HG03457 (cell line): ENCODE measurements at regions not wholly inside any gene's neighbourhood (a gene's known extent, or its start where the extent isn't known, plus 50 kb on each side); places are given as distances from the start of the nearest gene placed in this dataset.
"Not testable (repeated sequence)": the region's sequence is repeated elsewhere in the genome, so short reads cannot be mapped to it uniquely, and the experiment has no call there.

Experiments used
- ATAC-seq: cut with Tn5 transposase; IDR thresholded peaks from one replicate; pipeline ENCODE4 v1.9.1; 2021; ENCODE audit warnings: moderate number of reproducible peaks; ENCODE audit not compliant: unreplicated experiment

DNA sequence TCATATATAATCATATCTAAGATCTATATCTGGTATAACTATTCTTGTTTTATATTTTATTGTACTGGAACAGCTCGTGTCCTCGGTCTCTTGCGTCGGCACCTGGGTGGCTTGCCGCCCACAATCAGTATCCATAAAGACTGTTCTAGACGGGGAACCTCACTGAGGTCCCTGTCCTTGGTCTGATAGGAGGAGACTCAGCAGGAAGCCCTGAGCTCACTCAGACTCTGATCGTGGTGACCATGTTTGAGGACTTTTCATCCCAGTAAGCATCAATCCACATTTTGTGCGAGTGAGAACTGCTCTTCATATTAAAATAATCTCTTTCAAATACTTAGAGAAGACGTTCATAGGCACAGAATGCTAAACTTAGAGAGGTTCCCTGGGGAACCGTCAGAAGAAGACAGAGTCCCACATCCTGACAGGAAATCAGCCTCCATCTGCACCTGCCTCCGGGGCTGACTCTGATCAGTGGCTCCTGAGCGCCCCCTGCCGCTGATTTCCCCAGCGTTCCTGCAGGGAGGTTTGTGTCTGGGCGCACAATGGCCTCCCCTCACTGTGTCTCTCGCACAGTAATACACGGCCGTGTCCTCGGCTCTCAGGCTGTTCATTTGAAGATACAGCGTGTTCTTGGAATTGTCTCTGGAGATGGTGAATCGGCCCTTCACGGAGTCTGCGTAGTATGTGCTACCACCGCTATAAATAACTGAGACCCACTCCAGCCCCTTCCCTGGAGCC is 1065.9 kb downstream of the TMEM121 start:
- ATAC-seq = not testable (repeated sequence)

DNA sequence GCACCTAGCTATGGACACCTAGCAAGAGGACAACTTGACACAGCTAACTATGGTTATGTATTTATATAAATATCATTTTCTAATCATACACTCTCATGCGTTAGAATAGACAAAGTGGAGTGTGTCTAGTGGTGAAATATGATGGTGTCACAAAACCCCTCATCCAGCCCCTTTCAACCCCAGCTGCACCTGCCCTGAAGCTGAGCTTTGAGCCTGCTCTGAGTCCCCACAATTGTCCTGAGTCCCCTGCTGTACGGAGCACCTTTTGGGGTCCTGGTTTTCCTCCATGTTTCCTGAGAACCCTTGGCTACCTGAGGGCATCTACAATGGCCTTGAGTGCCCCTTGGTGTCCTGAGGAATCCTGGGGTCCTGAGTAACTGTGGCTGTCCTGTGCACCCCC is 1072.8 kb downstream of the TMEM121 start:
- ATAC-seq = no peak

DNA sequence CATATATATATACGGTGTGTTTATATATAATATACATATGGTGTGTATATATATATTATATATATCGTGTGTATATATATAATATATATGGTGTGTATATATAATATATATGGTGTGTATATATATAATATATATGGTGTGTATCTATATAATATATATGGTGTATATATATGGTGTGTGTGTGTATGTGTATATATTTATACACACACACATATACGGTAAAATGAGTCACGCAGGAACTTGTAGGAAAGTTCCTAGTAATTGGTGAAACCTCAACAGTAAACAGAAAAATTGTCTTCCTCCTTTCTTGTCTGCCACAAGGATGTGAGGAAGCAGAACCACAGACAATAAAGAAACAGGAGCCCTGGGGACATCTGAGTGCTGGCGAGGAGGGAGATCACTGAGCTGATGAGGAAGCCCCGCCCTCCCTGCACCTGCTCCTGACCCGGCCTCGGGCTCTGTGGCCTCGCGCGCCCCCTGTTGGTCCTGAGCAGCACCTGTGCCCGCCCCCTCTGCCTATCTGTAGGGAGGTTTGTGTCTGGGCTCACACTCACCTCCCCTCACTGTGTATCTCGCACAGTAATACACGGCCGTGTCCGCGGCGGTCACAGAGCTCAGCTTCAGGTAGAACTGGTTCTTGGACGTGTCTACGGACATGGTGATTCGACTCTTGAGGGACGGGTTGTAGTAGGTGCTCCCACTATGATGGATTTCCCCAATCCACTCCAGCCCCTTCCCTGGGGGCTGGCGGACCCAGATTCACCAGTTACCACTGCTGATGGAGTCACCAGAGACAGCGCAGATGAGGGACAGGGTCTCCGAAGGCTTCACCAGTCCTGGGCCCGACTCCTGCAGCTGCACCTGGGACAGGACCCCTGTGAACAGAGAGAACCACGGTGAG is 1079.4 kb downstream of the TMEM121 start:
- no peak for ATAC-seq

DNA sequence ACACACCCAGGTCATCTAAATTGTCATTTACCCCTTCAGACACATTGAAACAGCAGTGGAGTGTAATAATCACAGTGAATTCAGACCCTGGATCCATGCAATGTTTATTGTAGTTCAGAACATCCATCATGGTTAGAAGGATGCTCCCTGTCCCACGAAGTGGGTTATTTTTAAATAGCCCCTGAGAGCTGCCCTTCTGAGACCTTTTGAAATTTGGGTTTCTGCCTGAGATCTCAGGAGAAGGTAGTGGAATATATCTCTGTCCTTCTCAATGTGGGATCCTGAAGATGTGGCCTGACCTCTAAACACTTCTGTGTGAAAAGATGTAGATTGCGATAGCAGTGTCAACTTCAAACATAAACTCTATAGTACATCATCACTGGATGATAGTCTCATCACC is 1080.6 kb downstream of the TMEM121 start:
- no peak for ATAC-seq

DNA sequence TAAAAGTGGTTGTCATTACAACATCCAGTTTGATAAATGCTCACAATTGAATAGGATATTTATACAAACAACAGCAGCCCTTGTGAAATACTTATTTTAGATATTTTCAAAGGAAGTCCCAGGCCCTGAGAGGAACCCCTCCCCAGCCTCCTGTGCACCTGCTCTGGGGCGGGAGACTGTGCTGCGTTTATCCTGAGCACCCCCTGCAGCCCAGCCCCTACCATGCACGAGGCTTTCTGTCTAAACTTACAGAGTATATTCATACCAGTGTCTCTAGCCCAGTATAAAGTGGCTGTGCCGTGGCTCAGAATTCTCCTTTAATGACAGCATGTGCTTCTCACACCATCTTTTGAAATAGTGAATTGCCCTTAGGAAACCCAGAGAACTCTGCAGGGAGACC is 1084.3 kb downstream of the TMEM121 start:
- no peak for ATAC-seq

DNA sequence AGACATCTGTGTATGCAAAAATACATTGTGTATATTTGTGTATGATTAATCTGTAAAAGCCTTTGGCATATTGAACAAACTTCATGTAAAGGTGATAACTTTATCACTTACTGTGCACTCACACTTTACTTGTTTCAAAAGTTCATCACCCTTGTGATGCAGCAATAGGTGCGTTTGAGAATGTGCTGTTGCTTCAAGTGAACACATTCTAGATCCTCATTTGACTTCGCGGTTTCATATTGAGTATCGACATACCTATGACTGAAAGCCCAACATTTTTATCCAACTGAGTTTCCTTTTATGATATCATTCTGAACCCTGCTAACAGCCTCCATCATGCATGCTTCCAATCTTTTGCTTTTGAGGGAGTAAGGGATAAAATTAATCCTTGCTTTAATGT is 1086.9 kb downstream of the TMEM121 start:
- no peak for ATAC-seq

DNA sequence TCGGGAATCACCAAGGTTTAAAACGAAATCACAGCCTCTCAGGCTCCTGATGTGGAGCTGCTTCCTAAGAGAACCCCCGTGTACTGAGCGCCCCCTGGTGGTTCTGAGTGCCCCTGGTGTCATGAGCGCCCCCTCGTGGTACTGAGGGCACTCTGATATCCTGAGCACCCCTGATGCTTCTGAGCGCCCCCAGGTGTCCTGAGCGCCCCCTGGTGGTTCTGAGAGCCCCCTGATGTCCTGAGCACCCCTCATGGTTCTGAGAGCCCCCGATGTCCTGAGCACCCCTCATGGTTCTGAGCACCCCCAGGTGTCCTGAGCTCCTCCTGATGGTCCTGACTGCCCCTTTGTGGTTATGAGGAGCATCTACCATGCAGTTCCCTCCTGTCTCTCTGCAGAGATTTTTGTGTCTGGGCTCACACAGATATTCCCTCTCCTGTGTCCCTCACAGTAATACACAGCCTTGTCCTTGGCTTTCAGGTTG is 1092.1 kb downstream of the TMEM121 start:
- not testable (repeated sequence) for ATAC-seq

DNA sequence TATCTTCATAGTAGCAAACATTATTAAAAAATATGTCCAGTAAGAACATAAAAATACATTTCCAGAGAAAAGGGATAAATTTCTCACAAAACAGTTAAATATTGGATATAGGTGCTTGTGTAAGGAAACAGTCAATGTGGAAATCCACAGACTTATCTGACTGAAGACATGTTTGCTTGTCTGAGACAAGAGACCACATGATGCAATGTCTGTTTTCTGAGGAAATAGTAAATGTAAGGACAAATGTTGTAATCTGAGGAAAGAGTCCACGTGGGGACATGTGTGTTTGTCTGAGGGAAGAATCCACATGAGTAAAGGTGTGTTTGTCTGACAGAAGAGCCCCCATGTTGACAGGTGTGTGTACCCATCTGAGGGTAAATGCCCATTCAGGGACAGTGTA is 1093.2 kb downstream of the TMEM121 start:
- no peak for ATAC-seq

DNA sequence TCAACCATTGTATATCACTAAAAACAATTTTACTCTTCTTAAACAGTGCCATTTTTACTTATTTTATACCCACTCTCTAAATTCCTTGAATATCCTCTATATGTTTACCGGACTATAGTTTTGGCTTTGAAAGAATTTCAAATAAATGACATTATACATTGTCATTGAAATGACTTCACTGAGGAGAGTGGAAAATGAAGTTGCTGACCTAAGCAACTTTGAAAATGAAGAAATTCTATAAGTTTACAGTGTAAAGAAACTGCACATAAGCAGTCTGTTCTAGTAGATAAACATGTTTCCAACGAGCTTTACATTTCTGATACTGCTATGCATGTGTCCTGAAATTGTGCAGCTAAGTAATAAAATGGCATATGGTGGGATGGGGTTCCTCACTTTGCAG is 1094.0 kb downstream of the TMEM121 start:
- ATAC-seq = no peak

DNA sequence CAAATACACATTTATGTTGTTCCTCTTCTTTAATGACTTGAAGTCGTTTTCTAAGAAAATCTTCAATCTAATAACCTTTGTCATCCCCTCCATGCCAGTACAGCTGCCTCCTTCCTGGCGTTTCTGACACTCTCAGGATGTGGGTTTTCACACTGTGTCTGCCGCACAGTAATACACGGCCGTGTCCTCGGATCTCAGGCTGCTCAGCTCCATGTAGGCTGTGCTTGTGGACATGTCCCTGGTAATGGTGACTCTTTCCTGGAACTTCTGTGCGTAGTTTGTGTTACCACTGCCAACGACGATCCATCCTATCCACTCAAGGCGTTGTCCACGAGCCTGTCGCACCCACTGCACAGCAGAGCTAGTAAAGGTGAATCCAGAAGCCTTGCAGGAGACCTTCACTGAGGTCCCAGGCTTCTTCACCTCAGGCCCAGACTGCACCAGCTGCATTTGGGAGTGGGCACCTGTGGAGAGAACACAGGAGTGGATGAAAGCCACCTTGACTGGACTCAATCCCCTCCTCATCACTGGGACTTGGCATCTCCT is 1095.9 kb downstream of the TMEM121 start:
- ATAC-seq = no peak

DNA sequence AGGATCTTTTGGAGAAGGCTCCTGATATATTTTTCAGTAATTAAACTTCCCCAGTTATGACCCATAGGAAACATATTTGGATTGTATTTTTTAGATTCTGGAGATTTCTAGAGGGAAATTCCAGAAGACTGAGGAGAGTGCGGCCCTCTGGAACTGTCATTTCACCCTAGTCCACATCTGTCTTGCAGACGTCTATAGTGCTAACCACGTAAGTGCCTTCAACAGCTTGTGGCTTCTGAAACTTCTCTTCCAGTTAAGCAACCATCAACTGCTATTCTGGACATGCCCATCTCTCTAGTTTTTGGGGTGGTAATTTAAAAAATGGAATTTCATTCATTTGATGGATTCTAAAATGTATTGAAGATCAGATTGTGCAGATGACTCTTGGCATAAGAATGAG is 1098.8 kb downstream of the TMEM121 start:
- no peak for ATAC-seq

DNA sequence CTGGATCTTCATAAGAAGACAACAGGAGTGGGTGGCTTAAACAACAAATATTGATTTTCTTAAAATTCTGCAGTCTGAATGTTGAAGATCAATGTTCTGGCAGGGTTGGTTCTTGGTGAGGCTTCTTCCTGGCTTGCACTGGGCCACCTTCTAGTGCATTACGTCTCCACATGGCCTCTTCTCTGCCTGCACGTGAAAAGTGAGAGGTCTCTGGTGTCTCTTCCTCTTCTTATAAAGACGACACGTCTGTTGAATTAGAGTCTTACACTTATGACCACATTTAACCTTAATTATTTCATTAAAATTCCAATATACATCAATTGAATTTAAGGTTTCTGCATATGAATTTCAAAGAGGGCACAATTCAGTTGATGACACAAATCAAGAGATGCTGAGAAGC is 1100.1 kb downstream of the TMEM121 start:
- not testable (repeated sequence) for ATAC-seq

DNA sequence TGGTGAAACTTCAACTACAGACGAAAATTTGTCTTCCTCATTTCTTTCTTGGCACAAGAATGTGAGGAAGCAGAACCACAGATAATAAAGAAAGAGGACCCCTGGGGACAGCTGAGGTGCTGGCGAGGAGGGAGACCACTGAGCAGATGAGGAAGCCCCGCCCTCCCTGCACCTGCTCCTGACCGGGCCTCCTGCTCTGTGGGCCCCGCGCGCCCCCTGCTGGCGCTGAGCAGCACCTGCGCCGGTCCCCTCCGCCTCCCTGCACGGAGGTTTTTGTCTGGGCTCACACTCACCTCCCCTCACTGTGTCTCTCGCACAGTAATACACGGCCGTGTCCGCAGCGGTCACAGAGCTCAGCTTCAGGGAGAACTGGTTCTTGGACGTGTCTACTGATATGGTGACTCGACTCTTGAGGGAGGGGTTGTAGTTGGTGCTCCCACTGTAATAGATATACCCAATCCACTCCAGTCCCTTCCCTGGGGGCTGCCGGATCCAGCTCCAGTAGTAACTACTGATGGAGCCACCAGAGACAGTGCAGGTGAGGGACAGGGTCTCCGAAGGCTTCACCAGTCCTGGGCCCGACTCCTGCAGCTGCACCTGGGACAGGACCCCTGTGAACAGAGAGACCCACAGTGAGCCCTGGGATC is 1100.7 kb downstream of the TMEM121 start:
- ATAC-seq = not testable (repeated sequence)

DNA sequence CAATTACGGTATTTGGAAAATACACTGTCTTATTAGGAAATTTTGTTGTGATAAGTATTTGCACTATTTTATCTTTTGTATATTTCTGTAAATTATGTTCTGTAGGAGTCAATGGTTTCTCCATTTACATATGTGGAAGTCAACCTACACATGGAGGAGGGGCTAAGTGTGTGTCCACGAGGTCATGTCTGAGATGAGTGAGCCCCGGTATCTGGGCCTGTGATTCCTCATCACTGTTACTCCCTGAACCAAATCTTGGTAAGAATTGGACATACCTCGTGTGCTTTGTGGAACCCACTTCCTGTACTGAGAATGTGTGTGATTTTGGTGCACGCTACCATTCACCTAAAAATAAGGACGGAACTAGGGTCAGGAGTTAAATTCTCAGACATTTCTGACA is 1105.5 kb downstream of the TMEM121 start:
- ATAC-seq = no peak

DNA sequence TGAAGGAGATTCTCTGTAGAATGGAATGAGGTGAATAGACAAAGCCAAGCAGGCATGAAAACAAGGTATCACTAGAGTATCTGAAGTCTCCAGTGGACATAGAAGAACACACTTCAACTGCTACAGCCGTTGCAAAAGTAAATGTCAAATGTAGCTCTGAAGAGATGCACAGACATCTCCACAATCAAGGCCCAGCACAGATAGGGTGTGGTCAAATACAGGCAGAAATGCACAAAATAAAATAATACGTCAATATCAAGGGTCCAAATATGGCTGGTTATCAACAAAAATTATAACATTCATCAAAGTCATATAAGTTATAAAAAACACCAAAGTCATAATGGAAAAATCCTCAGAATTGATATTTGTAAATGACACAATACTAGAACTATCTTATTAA is 1107.3 kb downstream of the TMEM121 start:
- ATAC-seq = no peak

DNA sequence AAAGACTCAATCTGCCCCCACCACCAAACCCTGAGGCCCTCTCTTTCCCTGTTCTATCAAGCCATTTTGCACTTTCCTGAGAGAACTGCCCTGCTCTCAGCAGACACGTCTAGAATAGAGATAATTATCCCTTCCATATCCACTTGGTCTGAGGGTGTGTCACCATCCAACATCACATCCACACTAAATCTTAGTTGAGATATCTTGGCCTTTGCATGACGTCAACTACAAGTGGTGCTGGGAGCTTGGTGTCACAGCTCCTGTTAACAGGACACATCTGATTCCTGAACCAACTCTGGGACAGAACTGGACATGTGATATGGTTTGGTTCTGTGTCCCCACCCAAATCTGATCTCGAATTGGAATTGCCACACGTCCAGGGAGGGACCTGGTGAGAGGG is 1109.2 kb downstream of the TMEM121 start:
- no peak for ATAC-seq

DNA sequence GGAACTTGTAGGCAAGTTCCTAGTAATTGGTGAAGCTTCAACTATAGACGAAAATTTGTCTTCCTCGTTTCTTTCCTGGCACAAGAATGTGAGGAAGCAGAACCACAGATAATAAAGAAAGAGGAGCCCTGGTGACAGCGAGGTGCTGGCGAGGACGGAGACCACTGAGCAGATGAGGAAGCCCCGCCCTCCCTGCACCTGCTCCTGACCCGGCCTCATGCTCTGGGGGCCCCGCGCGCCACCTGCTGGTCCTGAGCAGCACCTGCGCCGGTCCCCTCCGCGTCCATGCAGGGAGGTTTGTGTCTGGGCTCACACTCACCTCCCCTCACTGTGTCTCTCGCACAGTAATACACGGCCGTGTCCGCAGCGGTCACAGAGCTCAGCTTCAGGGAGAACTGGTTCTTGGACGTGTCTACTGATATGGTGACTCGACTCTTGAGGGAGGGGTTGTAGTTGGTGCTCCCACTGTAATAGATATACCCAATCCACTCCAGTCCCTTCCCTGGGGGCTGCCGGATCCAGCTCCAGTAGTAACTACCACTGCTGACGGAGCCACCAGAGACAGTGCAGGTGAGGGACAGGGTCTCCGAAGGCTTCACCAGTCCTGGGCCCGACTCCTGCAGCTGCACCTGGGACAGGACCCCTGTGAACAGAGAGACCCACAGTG is 1112.5 kb downstream of the TMEM121 start:
- not testable (repeated sequence) for ATAC-seq

DNA sequence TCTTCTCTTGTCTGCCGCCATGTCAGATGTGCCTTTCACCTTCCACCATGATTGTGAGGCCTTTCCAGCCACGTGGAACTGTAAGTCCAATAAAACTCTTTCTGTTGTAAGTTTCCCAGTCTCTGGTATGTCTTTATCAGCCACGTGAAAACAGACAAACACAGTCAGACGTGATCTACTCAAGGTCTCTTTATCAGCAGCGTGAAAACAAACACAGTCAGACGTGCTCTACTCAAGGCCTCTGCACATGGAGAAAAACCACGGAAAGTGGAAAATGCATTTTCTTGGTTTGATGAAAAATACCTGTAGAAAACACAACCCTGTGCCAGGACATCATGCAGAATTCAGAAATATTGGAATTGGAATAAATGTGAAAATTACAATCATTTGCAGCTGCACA is 1115.7 kb downstream of the TMEM121 start:
- ATAC-seq = no peak

DNA sequence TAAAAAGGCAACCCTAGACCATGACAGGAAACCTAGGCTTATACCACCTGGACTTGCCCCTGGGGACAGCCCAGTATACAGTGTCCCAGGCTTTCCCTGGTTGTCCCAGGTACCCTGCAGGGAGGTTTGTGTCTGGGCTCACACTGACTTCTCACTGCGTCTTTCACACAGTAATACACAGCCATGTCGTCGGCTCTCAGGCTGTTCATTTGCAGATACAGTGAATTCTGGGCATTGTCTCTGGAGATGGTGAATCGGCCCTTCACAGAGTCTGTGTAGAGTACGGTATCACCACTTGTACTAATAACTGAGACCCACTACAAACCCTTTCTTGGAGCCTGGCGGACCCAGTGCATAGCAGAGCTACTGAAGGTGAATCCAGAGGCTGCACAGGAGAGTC is 1116.6 kb downstream of the TMEM121 start:
- ATAC-seq = not testable (repeated sequence)

DNA sequence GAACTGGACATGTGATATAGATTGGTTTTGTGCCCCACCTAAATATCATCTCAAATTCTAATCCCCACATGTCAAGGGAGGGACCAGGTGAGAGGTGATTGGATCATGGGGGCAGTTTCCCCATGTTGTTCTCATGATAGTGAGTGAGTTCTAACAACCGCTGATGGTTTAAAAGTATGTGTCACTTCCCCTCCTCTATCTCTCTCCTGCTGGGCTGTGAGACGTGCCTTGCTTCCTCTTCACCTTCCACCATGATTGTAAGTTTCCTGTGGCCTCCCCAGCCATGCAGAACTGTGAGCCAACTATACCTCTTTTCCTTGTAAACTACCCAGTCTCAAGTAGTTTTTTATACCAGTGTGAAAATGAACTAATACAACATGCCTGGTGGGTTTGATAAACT is 1122.5 kb downstream of the TMEM121 start:
- ATAC-seq = not testable (repeated sequence)

DNA sequence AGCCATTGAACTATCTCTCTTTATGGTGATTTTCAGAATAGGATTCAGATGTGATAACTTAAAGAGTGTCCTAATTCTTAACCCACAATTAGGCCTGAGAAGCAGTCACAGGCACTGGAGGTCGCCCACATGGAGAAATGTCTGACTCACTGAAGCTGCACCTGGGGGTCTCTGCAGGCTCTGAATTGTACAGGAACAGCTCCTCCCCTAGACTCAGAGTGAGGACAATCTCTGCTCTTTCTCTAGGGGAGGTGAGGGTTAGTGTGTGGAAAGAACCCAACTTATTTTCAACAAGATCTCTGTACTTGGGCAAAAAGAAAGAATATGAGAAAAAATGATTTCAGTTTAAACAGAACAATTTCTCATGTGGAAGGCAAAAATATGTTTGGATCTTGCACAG is 1124.6 kb downstream of the TMEM121 start:
- ATAC-seq = no peak
